ENCODE measurements at regions not wholly inside any gene's neighbourhood (a gene's known extent, or its start where the extent isn't known, plus 50 kb on each side); places are given as distances from the start of the nearest gene placed in this dataset.

DNA sequence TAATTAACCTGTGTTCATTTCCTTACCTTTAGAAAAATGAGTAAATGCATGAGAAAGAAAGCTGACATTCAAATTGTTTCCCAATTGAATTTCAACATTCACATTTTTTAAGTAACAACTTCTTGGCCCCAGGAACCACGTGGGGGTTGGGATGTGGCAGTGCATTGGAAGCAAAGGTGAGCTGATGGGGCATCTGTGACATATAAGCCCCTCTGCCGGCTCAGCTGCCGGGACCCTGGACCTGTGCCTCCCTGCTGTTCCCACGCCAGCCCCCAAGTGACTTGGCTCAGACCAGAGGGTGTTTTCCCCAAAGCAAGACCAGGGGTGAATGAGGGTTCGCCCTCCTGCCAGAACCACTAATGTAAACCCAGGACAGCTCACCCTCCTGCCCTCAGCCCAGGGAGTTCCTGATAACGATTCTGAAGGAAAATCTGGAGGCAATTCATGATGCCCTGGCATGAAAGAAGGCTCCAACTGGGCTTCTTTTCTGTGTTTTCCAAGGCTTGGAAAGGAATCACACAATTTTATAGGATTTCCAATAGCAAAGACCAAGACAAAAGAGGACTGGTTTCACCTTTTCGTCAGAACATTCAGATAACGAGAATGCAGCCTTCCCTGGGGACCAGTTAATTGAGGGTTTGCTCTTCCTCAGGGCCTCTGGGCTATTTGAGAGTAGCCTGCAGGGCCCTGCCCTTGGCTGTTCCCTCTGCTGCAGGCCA is 193.2 kb upstream of the TWIST2 start:
- DNase-seq (ENCODE audit: low spot score): no peak

DNA sequence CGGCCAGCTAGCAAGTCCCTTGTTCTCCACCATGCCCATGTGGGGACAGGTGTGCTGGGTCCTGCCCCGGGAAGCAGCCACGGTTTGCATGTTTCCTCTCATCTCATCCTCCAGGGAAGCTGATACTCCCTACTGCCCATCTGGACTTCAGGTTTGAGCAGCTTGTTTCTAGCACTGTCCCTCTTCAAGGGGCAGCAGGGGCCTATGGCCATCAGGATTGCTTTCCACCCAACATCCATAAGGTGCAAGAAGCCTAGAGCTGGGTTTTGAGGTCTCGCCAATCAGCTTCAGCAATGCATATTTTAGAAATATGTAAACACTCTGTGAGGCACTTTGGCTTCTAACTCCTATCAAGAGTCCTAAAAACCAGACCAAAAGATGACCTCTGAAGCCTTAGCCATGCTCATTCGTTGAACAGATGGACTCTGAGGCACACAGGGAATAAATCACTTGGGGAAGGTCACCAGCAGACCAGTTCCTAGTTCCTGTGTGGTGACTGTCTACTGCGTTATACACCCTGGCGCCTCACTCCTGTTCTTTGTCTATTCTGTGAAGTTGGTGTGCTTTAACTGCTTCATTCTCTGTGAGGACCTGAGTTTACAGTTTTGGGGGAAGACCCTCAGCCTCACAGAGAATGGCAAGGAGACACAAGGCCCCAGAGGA is 192.6 kb upstream of the TWIST2 start:
- DNase-seq (ENCODE audit: low spot score): no peak

- DNase-seq (ENCODE audit: low spot score): no peak
Measured at GRCh38 chr2:238655974-238656722, 191.7 kb upstream of the TWIST2 start.

DNA sequence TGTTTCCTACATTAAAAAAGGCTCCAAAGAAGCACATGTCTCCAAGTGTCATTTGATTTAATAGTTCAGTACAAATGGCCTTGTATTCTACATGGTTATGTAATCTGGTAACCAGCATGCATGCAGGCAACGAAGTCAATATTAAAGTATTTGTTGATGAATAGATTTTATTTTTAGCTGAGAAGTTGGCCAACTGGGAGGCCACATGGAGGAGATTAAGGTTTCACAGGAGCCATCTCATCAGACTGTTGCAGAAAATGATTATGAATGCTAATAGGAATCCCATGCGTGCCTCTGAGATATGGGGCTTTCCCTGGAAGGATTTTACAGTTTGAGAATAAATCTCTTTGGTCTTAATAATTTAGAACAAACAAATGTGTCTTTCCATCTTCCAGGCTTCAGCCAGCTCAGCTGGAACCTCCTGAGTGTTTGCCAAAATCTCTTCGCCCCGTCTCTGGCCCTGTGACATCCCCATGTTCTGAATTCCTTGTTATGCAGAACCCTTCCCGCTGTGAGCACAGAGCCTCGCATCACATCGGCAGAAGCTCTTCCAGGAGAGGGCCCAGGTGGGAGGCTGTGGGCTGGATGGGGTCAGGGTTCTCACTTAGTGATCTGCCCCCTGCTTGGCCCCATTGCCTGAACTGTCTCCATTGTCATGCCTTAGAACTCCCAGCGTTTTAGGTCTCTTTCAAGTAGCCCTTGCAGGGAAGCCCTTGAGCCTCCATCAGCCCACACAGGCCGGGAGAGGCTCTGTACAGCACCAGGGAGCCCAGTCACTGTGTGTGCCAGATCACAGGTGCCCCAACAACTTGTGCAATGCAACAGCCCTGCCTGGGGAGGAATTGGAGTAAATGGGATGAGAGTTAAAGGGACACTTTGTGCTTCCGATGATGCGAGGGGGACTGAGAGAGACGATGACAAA is 190.5 kb upstream of the TWIST2 start:
- no peak for DNase-seq (ENCODE audit: low spot score)

- no peak for DNase-seq (ENCODE audit: low spot score)
Measured at GRCh38 chr2:238658054-238658407, 189.9 kb upstream of the TWIST2 start.

DNA sequence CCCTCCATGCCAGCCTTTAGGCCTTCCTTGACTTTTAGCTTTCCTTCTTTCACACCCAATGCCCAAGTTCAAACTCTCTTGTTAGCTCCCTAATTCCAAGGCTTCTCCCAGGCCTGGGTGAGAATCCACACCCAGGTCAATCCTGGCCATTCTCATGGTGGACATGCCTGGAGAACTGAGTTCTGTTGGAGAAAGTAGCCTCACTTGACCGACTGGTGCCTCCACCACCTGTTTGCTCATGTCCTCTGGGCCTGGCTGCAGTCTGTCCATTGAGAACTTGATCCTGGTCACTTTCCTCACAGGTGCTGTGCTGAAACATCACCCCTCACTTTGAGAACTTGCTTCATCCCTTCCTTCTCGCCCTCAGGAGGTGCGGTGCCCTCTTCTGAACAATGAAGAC is 189.1 kb upstream of the TWIST2 start:
- DNase-seq (ENCODE audit: low spot score): no peak

DNA sequence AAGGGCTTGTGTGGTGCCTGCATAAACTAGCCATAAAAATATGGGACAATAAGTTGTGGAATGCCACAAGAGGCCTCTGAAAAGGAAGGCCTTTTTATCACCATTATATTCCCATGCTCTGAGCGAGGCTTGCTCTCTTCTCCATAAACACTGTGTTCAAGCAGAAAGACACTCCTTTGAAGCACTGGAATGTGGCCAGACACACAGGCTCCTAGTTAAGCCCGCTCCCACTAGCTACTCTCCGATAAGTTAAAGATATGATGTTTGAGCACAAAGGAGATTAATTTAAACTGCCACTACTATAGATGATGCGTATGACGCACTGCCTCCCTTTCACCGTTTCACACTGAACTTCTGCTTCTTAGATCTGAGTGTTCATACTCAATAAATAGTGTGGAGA is 188.7 kb upstream of the TWIST2 start:
- DNase-seq (ENCODE audit: low spot score): no peak

DNA sequence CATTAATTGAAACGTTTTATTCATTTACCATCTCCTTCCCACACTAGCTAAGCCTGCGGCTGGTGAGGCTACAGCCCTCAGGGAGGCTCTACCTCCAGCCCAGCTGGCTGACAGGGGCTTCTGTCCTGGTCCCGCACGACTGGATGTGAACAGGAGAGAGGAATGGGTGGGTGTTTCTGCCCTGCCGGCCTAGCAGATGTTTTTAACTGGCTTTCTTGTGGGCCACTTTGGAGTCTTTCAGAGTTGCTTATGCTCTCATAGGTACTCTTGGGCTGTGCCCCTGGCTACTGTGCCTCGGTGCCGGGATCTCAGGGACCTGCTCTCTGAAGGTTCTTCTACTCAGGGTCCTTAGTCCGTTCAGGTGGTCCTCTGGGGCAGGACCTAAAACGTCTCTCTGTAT is 184.3 kb upstream of the TWIST2 start:
- no peak for DNase-seq (ENCODE audit: low spot score)

- DNase-seq (ENCODE audit: low spot score): no peak
Measured at GRCh38 chr2:238665919-238666318, 182.0 kb upstream of the TWIST2 start.

DNA sequence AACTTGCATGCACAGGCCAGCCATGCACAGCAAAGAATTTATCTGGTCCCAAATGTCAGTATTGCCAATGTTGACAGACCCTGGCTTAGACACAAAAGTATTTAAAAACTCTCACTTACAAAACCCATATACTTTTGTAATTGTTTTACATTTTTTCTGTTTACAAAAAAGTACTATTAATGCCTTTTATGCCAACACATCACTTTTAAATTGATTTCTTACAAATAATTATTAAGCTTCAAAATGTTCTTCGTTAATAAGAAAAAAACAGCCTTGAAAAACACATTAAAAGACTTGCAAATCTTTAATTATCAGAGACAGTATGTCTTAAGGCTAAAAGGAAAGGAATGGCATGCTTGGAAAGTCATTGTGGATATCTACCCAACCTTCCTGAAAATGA is 181.3 kb upstream of the TWIST2 start:
- DNase-seq (ENCODE audit: low spot score): no peak

DNA sequence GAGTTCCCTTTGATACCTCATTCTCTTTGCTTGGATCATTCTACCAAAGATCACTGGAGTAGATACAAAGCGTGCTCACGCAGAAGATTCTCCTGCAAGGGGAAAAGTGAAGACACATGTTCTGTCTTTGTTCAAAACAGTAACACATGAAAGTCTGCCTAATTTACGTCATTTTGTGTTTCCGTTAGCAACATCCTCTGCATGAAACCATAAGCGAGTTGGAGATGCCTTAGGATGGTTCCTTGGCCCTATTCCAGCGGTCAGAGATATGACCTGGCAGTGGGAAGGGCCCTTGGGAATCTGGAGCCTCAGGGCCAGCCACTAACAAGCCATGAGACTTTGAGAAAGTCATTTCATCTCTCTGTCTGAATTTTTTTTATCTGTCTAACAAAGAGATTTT is 180.9 kb upstream of the TWIST2 start:
- no peak for DNase-seq (ENCODE audit: low spot score)

GRCh38 chr2:238667639-238668038 is 180.2 kb upstream of the TWIST2 start:
- DNase-seq (ENCODE audit: low spot score): no peak

GRCh38 chr2:238668426-238668825 is 179.5 kb upstream of the TWIST2 start:
- DNase-seq (ENCODE audit: low spot score): no peak

DNA sequence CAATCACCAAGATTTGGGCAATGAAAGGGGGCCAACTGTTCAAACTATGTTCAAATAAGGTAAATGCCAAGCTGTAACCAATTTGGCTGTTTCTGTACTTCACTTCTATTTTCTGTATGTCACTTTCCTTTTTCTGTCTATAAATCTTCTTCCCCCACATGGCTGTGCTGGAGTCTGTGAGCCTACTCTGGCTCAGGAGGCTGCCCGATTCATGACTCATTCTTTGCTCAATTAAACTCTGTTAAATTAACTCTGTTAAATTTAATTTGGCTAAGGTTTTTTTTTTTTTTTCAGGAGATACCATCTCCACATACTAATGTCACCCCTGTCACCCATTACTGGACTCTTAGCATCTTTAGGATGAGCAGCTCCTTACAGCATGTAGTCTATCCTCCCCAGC is 178.8 kb upstream of the TWIST2 start:
- DNase-seq (ENCODE audit: low spot score): no peak

DNA sequence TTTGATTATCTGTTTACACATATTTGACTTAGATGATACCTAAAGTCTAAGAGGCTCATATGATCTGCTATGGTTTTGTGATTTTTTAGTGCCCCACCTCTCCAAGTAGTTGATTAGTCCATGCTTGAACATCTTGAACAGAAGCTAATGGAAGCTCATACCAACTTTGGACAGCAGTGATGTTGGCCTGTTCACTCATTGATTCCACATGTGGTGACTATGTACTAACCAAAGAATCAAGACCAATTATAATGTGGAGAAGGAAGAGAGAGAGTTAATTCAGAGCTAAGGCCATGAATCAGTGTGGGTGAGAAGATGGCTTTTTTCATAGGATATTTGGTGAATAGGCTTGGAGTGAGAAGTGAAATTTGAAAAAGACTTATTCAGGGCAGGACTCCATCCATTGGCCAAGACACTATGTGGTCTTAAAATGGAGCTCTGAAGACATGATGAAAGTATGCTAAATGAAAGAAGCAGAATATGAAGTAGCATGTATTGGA is 178.3 kb upstream of the TWIST2 start:
- no peak for DNase-seq (ENCODE audit: low spot score)

GRCh38 chr2:238670111-238670585 is 177.7 kb upstream of the TWIST2 start:
- DNase-seq (ENCODE audit: low spot score): no peak

- DNase-seq (ENCODE audit: low spot score): no peak
Measured at GRCh38 chr2:238682536-238682935, 165.3 kb upstream of the TWIST2 start.

DNA sequence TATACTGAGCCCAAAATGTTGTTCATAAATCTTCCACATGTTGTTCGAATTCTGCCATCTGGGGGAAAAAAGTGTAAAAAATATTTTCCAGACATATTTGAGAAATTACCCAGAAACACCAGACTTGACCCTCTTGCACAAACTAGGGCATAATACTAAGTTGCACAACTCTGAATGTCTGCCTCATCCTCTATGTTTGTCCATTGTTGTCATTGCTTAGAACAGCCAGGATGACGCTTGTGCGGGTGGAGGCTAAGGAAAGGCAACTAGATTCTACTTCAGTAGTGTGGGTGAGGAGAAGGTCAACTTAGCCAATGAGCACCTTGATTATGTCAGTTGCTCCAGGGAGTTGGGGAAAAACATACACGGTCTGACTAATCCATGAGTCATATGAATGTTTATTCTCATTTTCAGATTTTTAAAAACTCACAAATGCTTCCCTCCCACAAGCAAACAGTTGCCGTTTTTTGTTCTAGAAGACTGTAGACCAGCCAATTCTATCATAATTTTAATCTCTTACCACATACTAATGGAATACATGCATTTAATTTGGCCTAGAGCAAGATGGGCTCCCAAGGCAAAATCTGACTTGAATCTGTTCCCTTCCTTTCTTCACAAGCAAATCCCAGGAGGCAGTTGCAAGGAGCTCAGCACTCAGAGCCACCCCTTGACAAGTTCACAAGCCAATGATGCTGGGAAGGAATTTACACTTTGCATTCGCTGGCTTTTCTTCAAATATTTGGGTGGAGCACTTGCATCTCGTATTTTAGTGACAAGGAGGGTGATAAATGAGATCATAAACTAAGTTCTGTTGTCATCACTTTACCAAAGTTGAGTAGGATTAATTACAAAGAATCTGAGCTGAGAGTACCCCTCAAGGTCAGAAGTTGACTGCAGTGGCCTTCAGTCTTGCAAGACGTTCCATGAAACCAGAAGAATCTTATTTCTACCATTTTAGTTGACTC is 163.2 kb upstream of the TWIST2 start:
- DNase-seq (ENCODE audit: low spot score): no peak

DNA sequence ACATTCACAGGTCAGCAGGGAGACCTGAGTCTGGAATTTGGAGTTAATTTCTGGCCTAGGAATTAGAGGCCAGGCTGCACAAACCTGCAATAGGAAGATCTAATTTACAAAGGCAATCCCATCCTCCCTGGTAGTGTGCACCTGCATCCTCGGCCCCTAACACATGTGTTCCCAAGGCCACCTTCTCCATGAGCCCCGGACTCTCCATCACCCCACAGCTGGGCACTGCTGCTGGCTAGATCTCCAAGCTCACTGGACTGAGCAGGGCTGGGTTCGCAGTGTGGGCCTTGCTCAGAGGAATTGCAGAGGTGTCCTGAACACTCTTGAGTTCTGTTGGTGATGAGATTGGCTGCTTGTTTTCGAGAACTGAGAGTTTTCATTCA is 162.6 kb upstream of the TWIST2 start:
- DNase-seq (ENCODE audit: low spot score): no peak

DNA sequence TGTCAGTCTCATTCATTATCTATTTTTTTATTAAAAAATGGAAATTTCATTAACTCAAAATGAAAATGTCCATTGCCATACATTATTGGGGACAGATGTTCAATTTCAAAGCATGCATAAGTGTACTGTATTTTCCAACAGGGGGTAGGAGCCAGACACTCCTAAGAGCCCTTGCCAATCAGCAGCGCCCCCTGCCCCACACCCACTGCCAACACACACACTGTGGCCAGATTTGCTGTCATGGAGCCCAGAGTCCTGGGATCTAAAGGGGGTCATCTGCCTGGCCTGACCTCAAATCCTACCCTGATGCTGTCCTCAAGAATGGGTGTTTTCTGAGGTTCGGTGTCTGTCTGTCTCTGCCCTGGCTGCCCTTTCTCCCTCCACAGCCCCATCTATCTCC is 162.2 kb upstream of the TWIST2 start:
- DNase-seq (ENCODE audit: low spot score): no peak

- DNase-seq (ENCODE audit: low spot score): no peak
Measured at GRCh38 chr2:238686223-238686622, 161.7 kb upstream of the TWIST2 start.

Measured in CD4-positive, alpha-beta T cell treated with Interleukin-2 at 100 ng/mL for 4 hours (primary cell).